H1 (cell line): ENCODE measurements at regions not wholly inside any gene's neighbourhood (a gene's known extent, or its start where the extent isn't known, plus 50 kb on each side); places are given as distances from the start of the nearest gene placed in this dataset.

Experiments used
- CHD2 ChIP-seq: IDR thresholded peaks from 2 replicates; pipeline ENCODE4 v1.6.1; 2012; ENCODE audit warnings: low read length, improper control_type of control experiment
- CHD7 ChIP-seq: fragments of 300-600 bp; sonication (generic); IDR thresholded peaks from 2 replicates; pipeline ENCODE4 v1.7.1; 2012; ENCODE audit warnings: low read length, moderate library complexity, mild to moderate bottlenecking, inconsistent platforms; ENCODE audit not compliant: insufficient replicate concordance
- GTF2F1 ChIP-seq: IDR thresholded peaks from 2 replicates; pipeline ENCODE4 v1.6.1; 2012; ENCODE audit warnings: low read depth, low read length, improper control_type of control experiment, borderline replicate concordance
- NANOG ChIP-seq: IDR thresholded peaks from 2 replicates; pipeline ENCODE4 v1.6.1; 2011; ENCODE audit warnings: low read length, low read depth, mild to moderate bottlenecking, inconsistent platforms; ENCODE audit not compliant: insufficient read depth, poor library complexity, severe bottlenecking
- NRF1 ChIP-seq: IDR thresholded peaks from 2 replicates; pipeline ENCODE4 v1.6.1; 2011; ENCODE audit warnings: mild to moderate bottlenecking, low read depth, low read length, improper control_type of control experiment
- SP4 ChIP-seq: IDR thresholded peaks from 2 replicates; pipeline ENCODE4 v1.6.1; 2012; ENCODE audit warnings: low read length, inconsistent platforms

GRCh38 chr13:88932950-88933349, 1261.8 kb downstream of the SLITRK5 start (continued):
- no peak for TF ChIP-seq NRF1
- no peak for TF ChIP-seq CHD7
- no peak for TF ChIP-seq CHD2
- TF ChIP-seq SP4: no peak
- no peak for TF ChIP-seq NANOG
- TF ChIP-seq GTF2F1: no peak
